Fibroblast of villous mesenchyme (primary cell): ENCODE measurements at regions not wholly inside any gene's neighbourhood (a gene's known extent, or its start where the extent isn't known, plus 50 kb on each side); places are given as distances from the start of the nearest gene placed in this dataset.

Experiments used
- DNase-seq: peaks from one replicate; pipeline ENCODE4 v3.0.0-alpha.2; 2010; ENCODE audit warnings: low read depth
- H3K4me3 ChIP-seq: 2 replicates; pipeline ENCODE4 v1.5.1; 2011; ENCODE audit warnings: low read depth, mild to moderate bottlenecking, low read length
- TF ChIP-seq, protein P1 (sequence below): IDR thresholded peaks from 2 replicates; pipeline ENCODE4 v1.5.1; 2012; ENCODE audit warnings: low read depth, mild to moderate bottlenecking, low read length; ENCODE audit not compliant: insufficient read depth

- no peak for DNase-seq
Observed at GRCh38 chr3:73964818-73965217, 340.1 kb upstream of the PDZRN3 start.

DNA sequence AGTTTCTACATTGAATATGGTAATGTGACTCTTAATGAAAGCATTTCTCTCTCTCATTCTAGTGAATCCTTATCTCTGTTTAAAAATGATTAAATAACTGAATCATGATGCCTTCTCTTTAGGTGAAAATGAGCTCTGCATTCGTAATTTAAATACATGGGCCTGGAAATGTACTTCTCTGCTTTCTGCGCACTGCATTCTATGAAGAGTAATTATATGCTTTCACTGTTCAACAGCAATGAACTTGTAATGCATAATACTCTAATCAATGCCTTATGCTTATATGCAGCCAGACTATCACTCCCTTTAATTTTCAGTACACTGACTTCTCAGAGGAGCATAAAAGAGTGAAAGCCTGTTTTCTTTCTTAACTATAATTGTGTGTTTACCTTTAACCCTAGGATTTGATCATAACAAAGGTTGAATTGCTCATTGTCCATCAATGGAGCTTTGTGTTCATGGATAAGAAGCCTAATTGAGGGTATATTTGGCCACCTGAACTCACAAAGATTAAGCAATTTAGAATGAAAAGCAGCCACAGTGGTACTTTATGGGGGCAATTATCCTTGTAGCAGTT lies 330.8 kb upstream of the PDZRN3 start:
- no peak overlapping the region for H3K4me3 ChIP-seq
- no peak for DNase-seq
- TF ChIP-seq, protein P1, sequence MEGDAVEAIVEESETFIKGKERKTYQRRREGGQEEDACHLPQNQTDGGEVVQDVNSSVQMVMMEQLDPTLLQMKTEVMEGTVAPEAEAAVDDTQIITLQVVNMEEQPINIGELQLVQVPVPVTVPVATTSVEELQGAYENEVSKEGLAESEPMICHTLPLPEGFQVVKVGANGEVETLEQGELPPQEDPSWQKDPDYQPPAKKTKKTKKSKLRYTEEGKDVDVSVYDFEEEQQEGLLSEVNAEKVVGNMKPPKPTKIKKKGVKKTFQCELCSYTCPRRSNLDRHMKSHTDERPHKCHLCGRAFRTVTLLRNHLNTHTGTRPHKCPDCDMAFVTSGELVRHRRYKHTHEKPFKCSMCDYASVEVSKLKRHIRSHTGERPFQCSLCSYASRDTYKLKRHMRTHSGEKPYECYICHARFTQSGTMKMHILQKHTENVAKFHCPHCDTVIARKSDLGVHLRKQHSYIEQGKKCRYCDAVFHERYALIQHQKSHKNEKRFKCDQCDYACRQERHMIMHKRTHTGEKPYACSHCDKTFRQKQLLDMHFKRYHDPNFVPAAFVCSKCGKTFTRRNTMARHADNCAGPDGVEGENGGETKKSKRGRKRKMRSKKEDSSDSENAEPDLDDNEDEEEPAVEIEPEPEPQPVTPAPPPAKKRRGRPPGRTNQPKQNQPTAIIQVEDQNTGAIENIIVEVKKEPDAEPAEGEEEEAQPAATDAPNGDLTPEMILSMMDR = no peak

More at GRCh38 chr3:73964818-73965217, 340.1 kb upstream of the PDZRN3 start:
- no peak overlapping the region for H3K4me3 ChIP-seq
- TF ChIP-seq, protein P1 = no peak

DNA sequence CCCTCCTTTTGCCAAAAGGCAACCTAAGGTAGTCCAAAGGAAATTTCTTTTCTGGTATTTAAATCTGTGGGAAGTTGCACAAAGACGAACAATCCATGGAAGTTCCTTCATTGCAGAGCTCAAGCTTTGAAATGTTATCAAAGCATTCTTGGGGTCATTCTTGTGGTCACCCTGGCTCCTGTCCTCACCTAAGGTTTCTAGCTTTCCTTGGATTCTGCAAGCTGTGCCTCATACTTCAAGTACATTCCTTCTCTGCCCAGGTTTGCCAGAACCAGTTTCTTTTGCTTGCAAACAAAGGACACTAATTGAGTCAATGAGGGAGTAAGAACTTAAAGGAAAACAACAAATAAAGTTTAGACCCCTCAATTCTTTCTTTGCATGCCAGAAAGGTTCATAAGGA lies 329.8 kb upstream of the PDZRN3 start:
- no peak overlapping the region for H3K4me3 ChIP-seq
- DNase-seq = no peak
- TF ChIP-seq, protein P1 = no peak

DNA sequence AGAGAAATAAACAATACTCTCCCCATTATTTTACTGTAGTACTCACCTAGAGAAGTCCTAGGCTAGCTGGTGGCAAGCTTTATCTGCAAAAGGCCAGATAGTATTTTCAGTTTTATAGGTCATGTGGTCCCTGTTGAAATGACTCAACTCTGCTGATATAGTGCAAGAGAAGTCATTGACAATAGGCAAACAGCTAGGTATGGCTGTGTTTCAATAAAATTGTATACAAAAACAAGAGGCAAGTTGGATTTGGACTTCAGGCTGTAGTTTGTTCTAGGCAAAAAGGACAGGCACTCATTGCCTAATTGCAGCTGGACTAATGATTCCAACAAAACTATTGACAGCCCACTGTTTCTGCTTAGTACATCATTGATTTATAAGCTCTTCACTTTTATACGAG lies 328.0 kb upstream of the PDZRN3 start:
- no peak overlapping the region for H3K4me3 ChIP-seq
- TF ChIP-seq, protein P1 = no peak
- DNase-seq = no peak

DNA sequence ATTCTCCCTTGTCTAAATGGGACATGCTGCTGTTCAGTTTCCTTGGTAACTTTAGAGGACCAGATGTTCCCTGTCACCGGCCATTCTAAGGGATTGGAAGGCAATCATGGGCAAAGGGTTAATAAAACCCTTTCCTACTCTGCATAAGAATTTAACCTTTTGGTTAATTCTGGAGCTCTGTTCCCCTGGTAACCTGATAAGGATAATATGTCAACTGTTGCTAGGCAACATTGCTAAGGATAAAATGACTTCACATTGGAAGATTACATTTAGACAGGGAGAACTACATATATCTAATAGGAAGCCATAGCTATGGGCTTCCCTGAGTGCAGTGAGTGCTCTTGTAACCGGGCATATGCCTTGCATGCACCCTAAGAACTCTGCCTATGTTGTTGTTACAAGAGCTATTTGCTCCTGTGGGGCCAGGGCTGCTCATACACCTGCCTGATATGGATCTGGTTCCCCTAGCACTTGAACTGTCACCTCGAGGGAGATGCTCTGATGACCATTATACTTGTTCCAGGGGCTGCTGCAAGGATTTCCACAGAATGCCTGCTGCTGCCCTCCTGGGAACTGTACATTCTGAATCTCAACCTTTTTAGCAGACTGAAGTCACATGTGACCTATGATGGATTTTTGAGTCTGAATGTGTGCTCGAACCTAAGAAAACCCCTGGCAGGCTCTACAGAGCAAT lies 326.3 kb upstream of the PDZRN3 start:
- DNase-seq = no peak
- H3K4me3 ChIP-seq = no peak overlapping the region
- TF ChIP-seq, protein P1 = no peak

GRCh38 chr3:73945541-73945940 lies 320.8 kb upstream of the PDZRN3 start:
- DNase-seq = no peak
- TF ChIP-seq, protein P1 = no peak
- H3K4me3 ChIP-seq = no peak overlapping the region
